ENCODE measurements at regions not wholly inside any gene's neighbourhood (a gene's known extent, or its start where the extent isn't known, plus 50 kb on each side); places are given as distances from the start of the nearest gene placed in this dataset.

GRCh38 chr10:35707642-35708425, 65.7 kb upstream of the FZD8 start:
- no peak overlapping the region for H3K4me3 ChIP-seq (ENCODE audit: low read depth, low read length)
- no peak for DNase-seq (ENCODE audit: low read depth)
- TF ChIP-seq CTCF (IDR thresholded peaks at IDR 0.05; ENCODE audit: insufficient read depth, low read depth, low read length, missing control alignments): no peak

GRCh38 chr10:35706959-35707358, 64.9 kb upstream of the FZD8 start:
- TF ChIP-seq CTCF (IDR thresholded peaks at IDR 0.05; ENCODE audit: insufficient read depth, low read depth, low read length, missing control alignments): no peak
- H3K4me3 ChIP-seq (ENCODE audit: low read depth, low read length): no peak overlapping the region
- no peak for DNase-seq (ENCODE audit: low read depth)

GRCh38 chr10:35705671-35706070, 63.6 kb upstream of the FZD8 start:
- TF ChIP-seq CTCF (IDR thresholded peaks at IDR 0.05; ENCODE audit: insufficient read depth, low read depth, low read length, missing control alignments): no peak
- no peak for DNase-seq (ENCODE audit: low read depth)
- no peak overlapping the region for H3K4me3 ChIP-seq (ENCODE audit: low read depth, low read length)

- no peak for TF ChIP-seq CTCF (IDR thresholded peaks at IDR 0.05; ENCODE audit: insufficient read depth, low read depth, low read length, missing control alignments)
- DNase-seq (ENCODE audit: low read depth): no peak
- no peak overlapping the region for H3K4me3 ChIP-seq (ENCODE audit: low read depth, low read length)
Measured at GRCh38 chr10:35705051-35705450, 63.0 kb upstream of the FZD8 start.

- H3K4me3 ChIP-seq (ENCODE audit: low read depth, low read length): no peak overlapping the region
- DNase-seq (ENCODE audit: low read depth): no peak
- no peak for TF ChIP-seq CTCF (IDR thresholded peaks at IDR 0.05; ENCODE audit: insufficient read depth, low read depth, low read length, missing control alignments)
Measured at GRCh38 chr10:35704401-35704800, 62.3 kb upstream of the FZD8 start.

- H3K4me3 ChIP-seq (ENCODE audit: low read depth, low read length): no peak overlapping the region
- DNase-seq (ENCODE audit: low read depth): no peak
- TF ChIP-seq CTCF (IDR thresholded peaks at IDR 0.05; ENCODE audit: insufficient read depth, low read depth, low read length, missing control alignments): no peak
Measured at GRCh38 chr10:35700487-35700882, 58.4 kb upstream of the FZD8 start.
